Heart left ventricle (tissue), 13 donors: ENCODE measurements at regions not wholly inside any gene's neighbourhood (a gene's known extent, or its start where the extent isn't known, plus 50 kb on each side); places are given as distances from the start of the nearest gene placed in this dataset.

Experiments
- CTCF ChIP-seq, 12 donors: fragments of 200-600 bp; sonication (generic) in 4 of 12; IDR thresholded peaks; one replicate each; pipeline versions ENCODE4 v1.5.0 to v1.8.0; 2018 to 2022; ENCODE audit warnings: antibody characterized with exemption in 12 of 12, mild to moderate bottlenecking in 5 of 12
- POLR2A ChIP-seq, 2 donors: fragments of 450-650 bp; IDR thresholded peaks; one replicate each; pipeline ENCODE4 v1.6.1; 2017; ENCODE audit warnings: antibody characterized with exemption in 2 of 2, mild to moderate bottlenecking in 2 of 2, moderate library complexity in 2 of 2
- donor health status: ischemic (EF 13 %, LVEDD 7.1; RV severe dilation, severe dysfunction).
- donor health status: DM: no; HTN: yes; CAD: no.
- donor health status: DM: no; HTN: no; CAD: no.
- donor health status: ischemic (EF 25% LVEDD 6.9; RV normal size, moderate dysfunction).
- donor health status: ischemic (EF 25% LVEDD 5.7; RV mildly dilated, moderate dysfunction).
- donor health status: ischemic (EF 35%, LVEDD 5.7; RV mildly dilated, moderate dysfunction).
- donor health status: nonischemic (EF 11% LVEDD 7.7; RV severe dilation, severe dysfunction).
- donor health status: DM: yes; HTN: yes; CAD: no.
- donor health status: PGD.
- donor health status: ischemic (EF 29% LVEDD 5.4; RV normal size, mild dysfunction).
- donor health status: nonischemic (EF 23%, LVEDD 6.1; RV moderate dilation, normal function).

DNA sequence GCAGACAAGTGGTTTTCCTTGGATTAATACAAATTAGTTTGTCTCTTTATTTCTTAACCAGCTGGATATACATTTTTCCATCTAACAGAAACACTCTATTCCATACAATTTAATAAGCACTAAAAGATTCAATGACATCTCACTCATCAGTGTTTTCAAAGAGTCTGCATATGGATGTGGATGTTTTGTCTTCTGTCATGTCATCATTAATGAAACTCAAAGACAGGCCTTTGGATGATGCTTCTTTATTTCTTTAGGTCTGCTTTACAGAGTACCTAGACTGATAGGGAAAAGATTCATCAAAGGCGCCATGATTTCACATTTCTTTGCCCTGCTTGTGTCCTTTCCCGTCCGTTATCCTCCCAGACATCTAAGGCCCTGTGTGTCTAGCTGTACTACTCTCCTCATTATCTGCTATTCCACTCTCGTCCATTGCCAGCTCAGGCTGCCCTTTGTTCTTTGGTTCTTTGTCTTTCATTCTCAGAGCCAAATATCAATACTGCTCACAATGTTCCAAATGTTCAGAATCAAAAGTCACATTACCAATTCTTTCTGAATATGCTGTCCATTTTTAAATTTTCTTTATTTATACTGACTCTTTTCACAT lies 232.3 kb upstream of the CHAC2 start:
- TF ChIP-seq CTCF (IDR thresholded peaks at IDR 0.05) = no peak
- TF ChIP-seq POLR2A (IDR thresholded peaks at IDR 0.05) = no peak
